ENCODE measurements at regions not wholly inside any gene's neighbourhood (a gene's known extent, or its start where the extent isn't known, plus 50 kb on each side); places are given as distances from the start of the nearest gene placed in this dataset.
"Not testable (repeated sequence)": the region's sequence is repeated elsewhere in the genome, so short reads cannot be mapped to it uniquely, and the experiment has no call there.

DNA sequence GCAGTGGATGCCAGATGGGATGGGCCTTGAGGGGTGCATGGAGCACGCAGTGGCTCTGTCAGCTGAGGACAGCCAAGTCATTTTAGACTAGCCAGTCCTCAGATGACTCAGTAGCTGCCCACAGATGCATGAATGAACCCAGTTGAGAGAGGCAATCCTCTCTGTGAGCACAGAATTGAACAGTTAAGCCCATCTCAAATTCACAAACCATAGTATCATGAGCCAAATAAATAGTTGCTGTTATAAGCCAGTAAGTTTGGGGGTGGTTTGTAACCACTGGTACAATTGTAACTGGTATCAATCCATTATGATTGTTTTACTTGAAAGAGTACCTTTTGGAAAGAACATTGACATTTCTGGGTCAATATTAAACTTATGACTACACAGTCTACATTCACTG is 120.0 kb upstream of the NEK3 start:
- not testable (repeated sequence) for TF ChIP-seq JUND (IDR thresholded peaks at IDR 0.05; ENCODE audit: low read depth, low read length); HCFC1 (IDR thresholded peaks at IDR 0.05; ENCODE audit: low read length); PAX5 (IDR thresholded peaks at IDR 0.05; ENCODE audit: borderline replicate concordance, low read depth, low read length); EP300 (IDR thresholded peaks at IDR 0.05; ENCODE audit: borderline replicate concordance in 1 of 2, control insufficient read depth in 1 of 2, low read depth in 2 of 2, low read length in 2 of 2); CHD2 (IDR thresholded peaks at IDR 0.05; ENCODE audit: borderline replicate concordance, low read depth, low read length)
- TF ChIP-seq, protein P1, sequence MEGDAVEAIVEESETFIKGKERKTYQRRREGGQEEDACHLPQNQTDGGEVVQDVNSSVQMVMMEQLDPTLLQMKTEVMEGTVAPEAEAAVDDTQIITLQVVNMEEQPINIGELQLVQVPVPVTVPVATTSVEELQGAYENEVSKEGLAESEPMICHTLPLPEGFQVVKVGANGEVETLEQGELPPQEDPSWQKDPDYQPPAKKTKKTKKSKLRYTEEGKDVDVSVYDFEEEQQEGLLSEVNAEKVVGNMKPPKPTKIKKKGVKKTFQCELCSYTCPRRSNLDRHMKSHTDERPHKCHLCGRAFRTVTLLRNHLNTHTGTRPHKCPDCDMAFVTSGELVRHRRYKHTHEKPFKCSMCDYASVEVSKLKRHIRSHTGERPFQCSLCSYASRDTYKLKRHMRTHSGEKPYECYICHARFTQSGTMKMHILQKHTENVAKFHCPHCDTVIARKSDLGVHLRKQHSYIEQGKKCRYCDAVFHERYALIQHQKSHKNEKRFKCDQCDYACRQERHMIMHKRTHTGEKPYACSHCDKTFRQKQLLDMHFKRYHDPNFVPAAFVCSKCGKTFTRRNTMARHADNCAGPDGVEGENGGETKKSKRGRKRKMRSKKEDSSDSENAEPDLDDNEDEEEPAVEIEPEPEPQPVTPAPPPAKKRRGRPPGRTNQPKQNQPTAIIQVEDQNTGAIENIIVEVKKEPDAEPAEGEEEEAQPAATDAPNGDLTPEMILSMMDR (IDR thresholded peaks at IDR 0.05 in 2 of 3, conservative IDR thresholded peaks at IDR 0.05 in 1 of 3; ENCODE audit: control insufficient read depth in 2 of 3, extremely low read depth in 1 of 3, insufficient read depth in 1 of 3, low read depth in 3 of 3, low read length in 3 of 3) = not testable (repeated sequence)
